ENCODE measurements at regions not wholly inside any gene's neighbourhood (a gene's known extent, or its start where the extent isn't known, plus 50 kb on each side); places are given as distances from the start of the nearest gene placed in this dataset.

DNA sequence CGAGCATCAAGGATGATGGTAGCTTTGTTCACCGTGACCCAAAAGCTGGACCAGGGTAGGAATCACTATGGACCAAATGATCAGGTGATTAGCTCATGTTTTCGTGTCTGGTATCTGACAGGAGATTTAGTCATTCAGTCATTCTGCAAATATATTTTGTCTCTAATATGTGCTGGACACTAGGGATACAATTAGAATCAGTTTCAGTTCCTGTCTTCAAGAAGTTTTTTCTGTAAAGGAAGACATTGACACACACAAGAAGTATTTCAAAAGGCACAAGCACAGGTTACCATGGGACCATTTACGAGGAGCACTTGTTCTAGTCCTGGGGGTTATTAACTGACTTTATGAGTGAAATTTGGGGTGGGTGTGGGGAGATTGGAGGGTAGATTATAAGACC, 244.9 kb downstream of the HIVEP2 start:
- TF ChIP-seq CTCF (IDR thresholded peaks at IDR 0.05; ENCODE audit: insufficient read depth, low read length, poor library complexity, severe bottlenecking) (no peak), EZH2phosphoT487 (conservative IDR thresholded peaks at IDR 0.05; ENCODE audit: low read length) (no peak)
